NOMO-1 (cell line): ENCODE measurements at regions not wholly inside any gene's neighbourhood (a gene's known extent, or its start where the extent isn't known, plus 50 kb on each side); places are given as distances from the start of the nearest gene placed in this dataset.
"Not testable (repeated sequence)": the region's sequence is repeated elsewhere in the genome, so short reads cannot be mapped to it uniquely, and the experiment has no call there.

Source experiments
- DNase-seq, 2 experiments: peaks; one replicate each; lab custom pipeline; 2025; ENCODE audit not compliant: unreplicated experiment in 2 of 2; lab: John Stamatoyannopoulos, UW

DNA sequence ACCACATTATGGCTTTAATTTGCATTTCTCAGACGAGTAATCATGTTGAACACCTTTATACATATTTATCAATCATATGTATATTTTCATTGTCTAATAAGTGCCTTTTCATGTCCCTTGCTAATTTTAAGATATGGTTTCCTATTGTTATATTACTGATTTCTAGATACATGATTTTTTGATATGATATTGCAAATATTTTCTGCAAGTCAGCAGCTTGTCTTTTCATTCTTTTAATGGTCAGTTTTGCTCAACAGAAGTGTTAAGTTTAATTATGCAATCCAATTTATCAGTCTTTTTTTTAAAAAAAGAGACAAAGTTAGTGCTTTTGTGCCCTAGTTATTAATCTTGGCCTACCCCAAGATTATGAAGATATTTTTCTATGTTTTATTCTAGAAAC, 1377.8 kb upstream of the CITED2 start:
- no peak for DNase-seq

- DNase-seq, result no peak
These were observed 1372.7 kb upstream of the CITED2 start for GRCh38 chr6:140747114-140747513.

GRCh38 chr6:140744659-140745320, 1370.3 kb upstream of the CITED2 start:
- DNase-seq, result no peak

GRCh38 chr6:140736231-140736630, 1361.8 kb upstream of the CITED2 start:
- DNase-seq, result no peak

DNA sequence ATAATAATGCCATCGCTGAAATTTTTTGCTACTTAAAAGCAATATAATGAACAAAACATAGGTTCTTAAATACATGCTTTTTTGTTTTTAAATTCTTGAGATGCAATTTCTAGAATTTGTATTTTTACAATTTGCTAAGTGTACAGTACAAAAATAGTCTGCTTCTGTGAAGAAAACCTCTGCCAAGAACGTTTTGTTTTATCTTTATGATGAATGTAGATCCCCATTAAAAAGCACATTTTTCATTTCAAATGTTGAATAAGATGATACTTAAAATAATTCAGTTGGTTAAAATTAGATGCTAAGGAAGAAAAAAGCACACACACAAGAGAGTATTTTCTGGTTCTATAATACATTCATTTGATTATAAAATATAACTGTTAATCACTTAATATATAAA, 1358.5 kb upstream of the CITED2 start:
- no peak for DNase-seq

DNA sequence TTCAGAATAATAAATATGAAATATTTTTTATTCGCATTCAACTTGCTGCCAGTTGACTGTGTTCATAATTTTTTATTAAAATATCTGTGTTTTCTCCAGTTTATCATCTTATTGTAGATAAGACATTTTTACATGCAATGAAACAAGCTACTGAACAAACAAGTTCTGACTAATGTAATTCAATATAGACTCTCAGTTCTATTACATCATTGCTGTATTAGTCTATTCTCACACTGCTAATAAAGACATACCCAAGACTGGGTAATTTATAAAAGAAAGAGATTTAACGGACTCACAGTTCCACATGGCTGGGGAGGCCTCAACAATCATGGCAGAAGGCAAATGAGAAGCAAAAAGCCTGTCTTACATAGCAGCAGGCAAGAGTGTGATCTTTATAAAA, 1357.7 kb upstream of the CITED2 start:
- DNase-seq, result no peak

- no peak for DNase-seq
These were observed 1357.3 kb upstream of the CITED2 start for GRCh38 chr6:140731741-140732140.

DNA sequence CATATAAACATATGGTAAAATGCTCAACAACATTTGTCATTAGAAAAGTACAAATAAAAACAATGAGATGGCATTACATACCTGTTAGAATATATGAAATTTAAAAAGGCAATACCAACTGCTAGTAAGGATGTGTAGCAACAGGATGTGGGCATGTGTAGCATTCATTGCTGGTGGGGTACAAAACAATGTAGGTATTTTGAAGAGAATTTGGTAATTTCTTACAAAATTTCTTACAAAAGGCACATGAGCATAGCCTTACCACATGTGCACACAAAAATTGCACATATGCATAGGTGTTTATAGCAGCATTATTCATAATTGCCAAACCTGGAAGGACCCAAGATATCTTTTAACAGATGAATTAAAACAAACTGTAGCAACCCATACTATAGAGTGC, 1355.1 kb upstream of the CITED2 start:
- peak in 1 of 2 experiments; percentile 28 for DNase-seq

DNA sequence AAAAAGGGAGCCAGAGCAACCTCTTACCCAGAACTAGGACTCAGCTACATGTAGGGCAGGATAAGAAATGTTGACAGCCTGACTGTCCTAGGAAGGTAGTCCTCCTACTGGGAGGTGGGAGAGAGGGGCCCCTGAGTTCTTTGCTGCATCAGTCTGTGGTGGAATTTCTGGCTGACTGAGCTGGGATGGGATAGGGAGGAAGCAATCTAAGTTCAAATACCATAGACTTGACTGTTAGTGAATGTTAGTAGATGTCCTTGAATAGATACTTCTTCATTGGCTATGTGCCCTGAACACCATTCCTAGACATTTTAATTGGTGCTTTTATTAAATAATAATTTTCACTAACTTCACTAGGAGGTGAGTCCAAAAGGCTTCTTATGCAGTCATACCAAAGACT, 1343.6 kb upstream of the CITED2 start:
- no peak for DNase-seq

DNA sequence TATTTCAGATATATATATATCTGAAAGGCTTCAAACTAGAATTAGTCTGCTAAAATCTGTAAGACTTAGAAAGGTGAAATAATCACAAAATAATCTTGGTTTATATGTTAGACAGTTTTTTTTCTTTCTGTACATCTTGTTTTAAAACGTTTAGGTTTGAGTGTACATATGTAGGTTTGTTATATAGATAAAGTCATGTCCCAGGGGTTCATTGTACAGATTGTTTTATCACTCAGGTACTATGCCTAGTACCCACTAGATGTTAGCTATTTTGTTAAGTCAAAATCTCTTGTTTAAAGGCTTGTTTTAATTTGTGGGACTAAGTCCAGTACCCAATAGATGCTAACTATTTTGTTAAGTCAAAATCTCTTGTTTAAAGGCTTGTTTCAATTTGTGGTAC, 1339.0 kb upstream of the CITED2 start:
- DNase-seq, result peak in 1 of 2 experiments; percentile 15

GRCh38 chr6:140711019-140711613, 1336.7 kb upstream of the CITED2 start:
- peak in 1 of 2 experiments; percentile 59 for DNase-seq

- DNase-seq, result no peak
These were observed 1334.0 kb upstream of the CITED2 start for GRCh38 chr6:140708441-140708840.

DNA sequence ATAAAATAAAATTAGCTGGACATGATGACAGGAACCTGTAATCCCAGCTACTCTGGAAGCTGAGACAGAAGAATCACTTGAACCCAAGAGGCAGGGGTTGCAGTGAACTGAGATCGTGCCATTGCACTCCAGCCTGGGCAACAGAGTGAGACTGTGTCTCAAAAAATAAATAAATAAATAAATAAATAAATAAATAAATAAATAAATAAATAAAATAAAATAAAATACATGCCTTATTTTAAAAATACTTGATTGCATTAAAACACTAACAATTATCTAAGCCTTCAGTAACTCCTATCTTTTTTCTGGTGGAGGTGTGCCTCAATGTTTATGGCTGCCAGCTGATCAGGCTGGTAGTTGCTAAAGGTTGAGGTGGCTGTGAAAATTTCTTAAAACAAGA, 1329.6 kb upstream of the CITED2 start:
- DNase-seq, result not testable (repeated sequence)

GRCh38 chr6:140697585-140697984, 1323.1 kb upstream of the CITED2 start:
- DNase-seq, result no peak

GRCh38 chr6:140684776-140685550, 1310.5 kb upstream of the CITED2 start:
- no peak for DNase-seq

- DNase-seq, result no peak
These were observed 1303.5 kb upstream of the CITED2 start for GRCh38 chr6:140677781-140678528.

- DNase-seq, result no peak
These were observed 1297.5 kb upstream of the CITED2 start for GRCh38 chr6:140671926-140672325.

DNA sequence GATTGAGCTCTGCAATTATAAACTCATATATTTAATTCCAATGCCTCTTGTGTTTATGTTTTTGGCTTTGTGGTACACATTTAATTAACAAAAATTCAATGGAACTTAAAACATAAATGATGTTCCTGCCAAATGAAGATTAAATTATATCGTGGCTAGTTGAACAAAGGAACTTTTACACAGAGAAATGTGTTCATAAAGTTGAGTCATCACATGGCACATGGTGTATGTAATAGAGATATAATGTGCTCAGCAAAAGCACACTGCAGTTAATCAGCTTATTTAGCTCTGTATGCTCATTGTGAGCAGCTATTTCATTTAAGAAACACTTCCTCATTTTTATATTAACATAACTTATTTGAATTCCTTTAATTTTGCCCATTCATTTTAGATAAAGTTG, 1295.6 kb upstream of the CITED2 start:
- DNase-seq, result no peak

DNA sequence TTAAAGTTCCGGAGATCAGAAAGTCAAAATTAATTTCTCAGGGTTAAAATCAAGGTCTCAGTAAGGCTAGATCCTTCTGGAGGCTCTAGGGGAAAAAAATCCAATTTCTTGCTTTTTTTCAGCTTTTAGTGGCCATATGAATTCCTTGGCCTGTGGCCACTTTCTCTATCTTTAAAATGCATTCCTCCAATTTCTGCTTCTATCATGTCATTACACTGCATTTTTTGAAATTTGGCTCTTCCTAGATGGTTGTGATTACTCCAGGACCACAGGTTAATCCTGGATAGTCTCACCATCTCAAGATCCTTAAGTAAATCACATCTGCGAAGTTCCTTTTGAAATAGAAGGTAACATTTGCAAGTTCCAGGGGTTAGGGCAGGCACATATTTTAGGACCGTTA, 1294.9 kb upstream of the CITED2 start:
- DNase-seq, result no peak

GRCh38 chr6:140663772-140664171, 1289.3 kb upstream of the CITED2 start:
- DNase-seq, result no peak

GRCh38 chr6:140663094-140663493, 1288.6 kb upstream of the CITED2 start:
- no peak for DNase-seq
